GM19468 (cell line): ENCODE measurements at regions not wholly inside any gene's neighbourhood (a gene's known extent, or its start where the extent isn't known, plus 50 kb on each side); places are given as distances from the start of the nearest gene placed in this dataset.
"Not testable (repeated sequence)": the region's sequence is repeated elsewhere in the genome, so short reads cannot be mapped to it uniquely, and the experiment has no call there.

ENCODE experiments used
- ATAC-seq: cut with Tn5 transposase; IDR thresholded peaks from one replicate; pipeline ENCODE4 v1.9.1; 2021; ENCODE audit warnings: mild to moderate bottlenecking, moderate library complexity, moderate number of reproducible peaks; ENCODE audit not compliant: unreplicated experiment; ENCODE audit errors: extremely low read depth

- no peak for ATAC-seq
These were observed 377.0 kb downstream of the DDX10 start for GRCh38 chr11:109041876-109042275.

DNA sequence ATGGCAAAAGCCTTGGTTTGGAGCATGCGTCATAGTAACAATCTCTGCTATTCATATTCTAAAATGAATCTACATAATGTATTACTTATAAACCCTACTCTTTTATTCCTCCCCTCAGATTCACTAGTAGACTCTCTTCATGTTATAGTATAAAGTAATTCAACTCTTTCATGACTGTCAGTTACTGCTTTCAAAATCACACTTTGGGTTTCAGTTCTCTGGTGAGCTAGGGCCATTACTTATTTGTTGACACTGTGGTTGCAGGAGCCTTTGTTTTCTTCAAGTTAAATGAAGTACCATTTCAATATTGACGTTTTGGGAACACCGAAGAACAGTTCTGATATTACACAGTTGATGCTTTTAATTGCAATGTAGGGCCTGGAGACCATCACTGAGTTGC, 378.4 kb downstream of the DDX10 start:
- ATAC-seq, result no peak

- ATAC-seq, result no peak
These were observed 375.6 kb upstream of the C11orf87 start for GRCh38 chr11:109046284-109046992.

GRCh38 chr11:109048098-109048497, 373.9 kb upstream of the C11orf87 start:
- no peak for ATAC-seq

- no peak for ATAC-seq
These were observed 370.8 kb upstream of the C11orf87 start for GRCh38 chr11:109051200-109051599.

- ATAC-seq, result no peak
These were observed 362.6 kb upstream of the C11orf87 start for GRCh38 chr11:109059402-109059801.

DNA sequence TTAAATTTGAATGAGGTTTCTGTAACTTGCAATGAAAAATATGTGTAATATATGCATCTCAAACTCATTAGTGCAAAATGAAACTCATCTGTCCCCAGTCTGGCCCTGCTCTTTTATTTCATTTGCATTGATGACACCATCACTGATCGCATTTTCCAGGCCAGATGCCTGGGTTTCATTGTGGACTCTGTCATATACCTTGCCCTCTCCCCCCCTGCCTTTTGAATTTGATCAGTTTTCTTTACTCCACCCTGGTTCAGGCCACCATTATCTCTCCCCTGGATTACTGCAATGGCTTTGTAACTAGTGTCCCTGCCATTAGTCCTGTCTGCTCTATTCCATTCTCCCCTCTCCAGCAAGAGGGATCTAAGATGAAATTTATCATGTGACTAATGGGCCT, 360.6 kb upstream of the C11orf87 start:
- ATAC-seq, result no peak

DNA sequence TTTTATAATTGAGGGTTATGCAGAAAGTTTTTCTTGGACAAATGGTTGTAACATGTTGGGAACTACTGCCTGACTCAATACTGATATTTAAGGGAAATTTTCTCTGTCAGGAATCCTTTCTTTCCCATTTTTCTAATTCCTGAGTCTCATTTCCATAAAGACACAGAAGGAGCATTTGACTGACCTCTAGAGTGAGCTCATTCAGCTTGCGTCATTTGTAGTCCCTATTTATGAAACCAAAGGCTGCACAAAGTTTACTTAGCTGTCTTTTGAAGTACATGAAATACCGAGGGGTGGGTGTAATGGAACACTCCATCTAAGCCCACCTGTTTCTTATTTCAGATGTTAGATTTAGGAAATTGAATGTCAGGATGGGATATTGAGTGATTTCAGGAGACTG, 359.5 kb upstream of the C11orf87 start:
- no peak for ATAC-seq

- no peak for ATAC-seq
These were observed 359.1 kb upstream of the C11orf87 start for GRCh38 chr11:109062871-109063270.

GRCh38 chr11:109064618-109065311, 357.2 kb upstream of the C11orf87 start:
- ATAC-seq, result not testable (repeated sequence)

DNA sequence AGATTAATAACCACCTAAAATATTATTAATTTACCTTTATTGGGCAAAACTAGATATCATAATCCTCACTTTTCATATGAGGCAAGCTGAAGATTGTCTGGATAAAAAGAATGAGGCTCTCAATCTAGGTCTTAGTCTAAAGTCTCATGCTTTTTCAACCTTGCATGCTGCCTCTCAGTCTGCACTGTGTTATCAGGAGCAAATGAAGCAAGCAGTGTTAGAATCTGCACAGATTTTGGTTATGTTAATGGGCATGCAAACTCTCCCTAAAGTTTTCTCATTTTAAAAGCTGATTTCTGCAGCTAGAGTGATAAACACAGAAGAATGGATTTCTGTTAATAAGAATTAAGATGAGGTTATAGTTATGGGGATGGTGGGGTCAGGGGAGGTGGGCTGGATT, 350.7 kb upstream of the C11orf87 start:
- ATAC-seq, result no peak

DNA sequence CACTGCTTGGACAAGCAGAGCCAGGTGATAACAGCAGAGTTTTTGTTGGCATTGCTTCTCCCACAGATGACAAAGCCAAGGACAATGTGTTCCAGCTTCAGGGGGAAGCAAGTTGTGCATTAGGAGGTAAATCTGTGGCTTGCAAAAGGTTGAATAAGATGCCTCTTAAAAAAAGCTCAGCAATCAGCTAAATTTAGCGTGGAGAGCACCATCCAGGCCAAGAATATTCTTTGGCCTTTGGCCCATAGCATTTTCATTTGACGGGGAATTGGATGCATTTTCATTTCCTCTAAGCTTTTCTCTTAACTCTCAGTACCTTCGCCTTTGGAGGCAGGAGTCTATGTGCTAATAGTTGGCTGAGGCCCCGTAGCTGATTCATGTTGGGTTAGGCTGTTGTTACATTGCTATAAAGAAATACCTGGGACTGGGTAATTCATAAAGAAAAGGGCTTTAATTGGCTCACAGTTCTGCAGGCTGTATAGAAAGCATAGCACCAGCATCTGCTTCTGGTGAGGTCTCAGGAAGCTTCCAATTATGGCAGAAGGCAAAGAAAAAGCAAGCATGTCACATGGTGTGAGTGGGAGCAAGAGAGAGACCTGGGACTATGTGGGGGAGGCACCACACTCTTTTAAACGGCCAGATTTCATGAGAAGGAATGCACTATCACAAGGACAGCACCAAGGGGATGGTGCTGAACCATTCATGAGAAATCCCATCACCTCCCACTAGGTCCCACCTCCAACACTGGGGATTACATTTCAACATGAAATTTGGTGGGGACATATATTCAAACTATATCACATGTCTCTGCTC, 350.1 kb upstream of the C11orf87 start:
- no peak for ATAC-seq

DNA sequence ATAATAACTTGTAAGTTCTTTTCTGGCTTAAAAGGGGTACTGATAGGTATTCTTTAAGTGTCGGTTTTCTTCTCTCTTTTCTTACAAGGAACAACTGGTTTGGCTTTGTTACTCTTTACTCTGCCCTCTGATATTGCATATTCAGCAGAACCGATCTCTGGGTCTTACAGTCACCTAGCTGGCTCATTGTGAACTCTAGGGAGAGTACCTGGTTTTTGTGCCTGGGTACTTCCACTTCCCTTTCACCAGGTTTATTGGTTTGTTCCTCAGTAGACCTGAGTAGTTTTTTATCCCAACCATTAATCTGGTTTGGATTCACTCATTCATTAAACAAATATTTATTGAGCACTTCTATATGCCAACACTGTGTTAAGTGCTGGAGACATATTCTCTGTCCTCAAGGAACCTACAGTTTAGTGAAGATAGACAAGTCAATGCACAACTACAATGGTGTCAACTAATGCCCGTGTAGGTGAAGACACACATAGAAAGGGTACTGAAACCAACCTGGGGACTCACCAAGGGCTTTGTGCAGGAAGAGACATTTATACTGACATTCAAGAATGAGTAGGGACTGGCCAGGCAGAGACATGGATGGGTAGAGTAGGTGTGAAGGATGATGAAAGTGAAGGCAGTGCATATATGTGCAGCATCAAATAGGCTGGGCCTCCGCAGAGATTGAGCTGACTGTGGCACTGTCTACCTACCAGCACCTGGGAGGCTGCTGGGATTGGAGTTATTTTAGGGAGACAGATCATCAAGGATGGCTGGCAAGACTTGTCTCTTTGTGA, 348.8 kb upstream of the C11orf87 start:
- no peak for ATAC-seq

DNA sequence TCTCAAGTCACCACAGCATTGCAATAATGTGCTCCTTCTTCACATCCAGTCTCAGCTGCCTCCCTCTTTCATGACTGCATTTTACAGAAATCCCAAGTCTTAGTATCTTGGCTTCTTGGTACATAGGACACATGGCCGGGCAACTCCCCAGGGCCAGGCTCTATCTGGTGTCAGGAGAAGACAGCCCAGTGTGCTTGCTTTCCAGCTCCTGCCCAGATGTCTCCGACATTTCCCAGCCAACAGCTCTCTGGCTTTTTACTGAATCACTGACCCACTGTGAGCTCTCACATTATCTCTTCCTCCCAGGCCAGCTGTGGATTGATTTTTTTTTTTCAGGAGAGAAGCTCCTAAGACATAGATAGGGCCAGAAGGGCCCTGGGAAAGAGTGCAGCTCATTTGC, 346.0 kb upstream of the C11orf87 start:
- no peak for ATAC-seq

DNA sequence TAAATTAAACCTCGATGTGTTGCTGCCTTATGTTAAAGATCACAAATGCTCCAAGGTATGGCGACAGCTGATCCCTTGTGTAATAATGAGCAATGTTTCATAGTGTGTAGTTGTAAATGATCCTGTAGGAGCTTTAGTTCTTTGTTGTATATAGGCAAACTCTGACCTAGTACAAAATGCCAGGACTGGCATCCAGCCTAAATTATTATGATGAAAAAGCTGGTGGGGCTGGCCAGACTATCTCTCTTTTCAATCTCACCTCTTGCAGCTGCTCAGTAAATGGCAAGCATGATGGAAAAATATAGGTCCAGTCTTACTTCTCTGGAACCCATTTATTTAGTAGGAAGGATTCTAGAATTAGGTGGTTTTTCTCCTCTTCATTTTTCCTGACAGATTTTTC, 345.1 kb upstream of the C11orf87 start:
- ATAC-seq, result no peak

DNA sequence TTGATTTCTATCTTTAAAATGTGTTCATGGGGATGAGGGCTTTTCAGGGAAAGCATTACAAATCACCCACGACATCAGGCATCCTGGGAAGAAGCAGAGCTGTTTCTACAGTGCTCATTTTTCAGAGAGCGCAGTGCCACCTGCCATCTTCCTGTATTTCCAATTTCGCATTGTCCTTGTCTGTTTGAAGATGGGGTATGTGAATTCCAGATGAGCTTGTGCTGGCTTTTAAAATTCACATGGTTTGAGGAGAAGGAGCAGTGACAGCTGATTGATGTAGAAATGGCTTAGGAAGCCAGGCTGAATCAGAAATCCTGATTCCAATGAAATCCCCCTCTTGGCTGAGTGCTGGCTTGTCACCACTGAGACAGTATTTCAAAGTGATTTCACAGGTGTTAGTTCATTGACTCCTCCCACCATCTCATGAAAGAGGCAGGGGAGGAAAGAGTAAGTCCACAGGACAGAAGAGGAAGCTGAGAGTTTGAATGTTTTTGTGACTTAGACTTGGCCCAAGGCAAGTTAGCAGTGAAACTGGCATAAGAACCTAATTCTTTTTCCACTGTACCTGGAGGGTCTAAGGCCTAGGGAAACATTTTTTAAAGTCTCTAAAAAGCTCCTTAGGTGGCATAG, 344.6 kb upstream of the C11orf87 start:
- ATAC-seq, result no peak

GRCh38 chr11:109085708-109086373, 336.1 kb upstream of the C11orf87 start:
- ATAC-seq, result no peak

DNA sequence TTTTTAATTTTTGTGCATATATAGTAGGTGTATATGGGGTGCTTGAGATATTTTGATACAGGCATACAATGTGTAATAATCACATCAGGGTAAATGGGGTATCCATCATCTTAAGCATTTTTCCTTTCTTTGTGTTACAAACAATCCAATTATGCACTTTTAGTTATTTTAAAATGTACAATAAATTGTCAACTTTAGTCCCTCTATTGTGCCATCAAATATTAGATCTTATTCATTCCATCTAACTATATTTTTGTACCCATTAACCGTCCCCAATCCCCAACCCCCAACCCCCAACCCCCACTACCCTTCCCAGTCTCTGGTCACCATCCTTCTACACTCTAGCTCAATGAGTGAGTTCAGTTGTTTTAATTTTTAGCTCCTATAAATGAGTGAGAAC, 335.1 kb upstream of the C11orf87 start:
- ATAC-seq, result no peak

- ATAC-seq, result no peak
These were observed 333.9 kb upstream of the C11orf87 start for GRCh38 chr11:109088086-109088485.
